Osteoblast (primary cell): ENCODE measurements at regions not wholly inside any gene's neighbourhood (a gene's known extent, or its start where the extent isn't known, plus 50 kb on each side); places are given as distances from the start of the nearest gene placed in this dataset.

Source experiments
- DNase-seq: peaks from one replicate; pipeline ENCODE4 v3.0.0; 2011; ENCODE audit warnings: low spot score, mixed read lengths; ENCODE audit not compliant: insufficient read length; ENCODE audit errors: missing footprints
- H2AFZ ChIP-seq: 2 replicates; pipeline ENCODE4 v1.6.0; 2011; ENCODE audit warnings: mild to moderate bottlenecking, low read length
- H3K27ac ChIP-seq: 2 replicates; pipeline ENCODE4 v1.5.1; 2011; ENCODE audit warnings: mild to moderate bottlenecking, low read depth, low read length, moderate library complexity
- H3K27me3 ChIP-seq: 2 replicates; pipeline ENCODE4 v1.6.0; 2012; ENCODE audit warnings: mild to moderate bottlenecking, control low read depth, inconsistent platforms, low read length, moderate library complexity; ENCODE audit not compliant: insufficient read depth
- H3K36me3 ChIP-seq: 2 replicates; pipeline ENCODE4 v1.5.1; 2011; ENCODE audit warnings: mild to moderate bottlenecking, low read length, control low read depth, moderate library complexity; ENCODE audit not compliant: insufficient read depth
- H3K4me1 ChIP-seq: 2 replicates; pipeline ENCODE4 v1.5.1; 2011; ENCODE audit warnings: mild to moderate bottlenecking, low read length, control low read depth, moderate library complexity; ENCODE audit not compliant: insufficient read depth
- H3K4me2 ChIP-seq: 2 replicates; pipeline ENCODE4 v1.6.0; 2011; ENCODE audit warnings: mild to moderate bottlenecking, low read length; ENCODE audit not compliant: insufficient read depth
- H3K4me3 ChIP-seq: fragments of 200-600 bp; sonication (generic); 3 replicates; pipeline ENCODE4 v1.5.1; 2012; ENCODE audit warnings: mild to moderate bottlenecking, low read length, inconsistent platforms; ENCODE audit not compliant: insufficient read depth
- H3K79me2 ChIP-seq: 2 replicates; pipeline ENCODE4 v1.6.0; 2012; ENCODE audit warnings: mild to moderate bottlenecking, low read length, control low read depth, inconsistent platforms; ENCODE audit not compliant: insufficient read depth
- H3K9me3 ChIP-seq: 2 replicates; pipeline ENCODE4 v1.5.1; 2011; ENCODE audit warnings: low read depth, low read length, control low read depth
- H4K20me1 ChIP-seq: 2 replicates; pipeline ENCODE4 v1.6.0; 2012; ENCODE audit warnings: mild to moderate bottlenecking, low read length, control low read depth; ENCODE audit not compliant: insufficient read depth
- CTCF ChIP-seq: IDR thresholded peaks from 2 replicates; pipeline ENCODE4 v1.5.1; 2011; ENCODE audit warnings: mild to moderate bottlenecking, low read depth, low read length, moderate library complexity; ENCODE audit errors: extremely low read depth

GRCh38 chr1:199742547-199742946 is 285.0 kb upstream of the NR5A2 start:
- H3K4me3 ChIP-seq = peak overlapping the region; percentile 8
- H3K4me1 ChIP-seq = peaks cover 12% of the 10 kb centered on the region
- H3K27me3 ChIP-seq = peaks cover 13% of the 10 kb centered on the region
- no peaks in the 10 kb centered on the region for H3K79me2 ChIP-seq
- peak; percentile 86 for DNase-seq
- H3K9me3 ChIP-seq = no peaks in the 10 kb centered on the region
- TF ChIP-seq CTCF = no peak
- no peaks in the 10 kb centered on the region for H4K20me1 ChIP-seq
- H2AFZ ChIP-seq = no peak overlapping the region
- H3K4me2 ChIP-seq = peak overlapping the region; percentile 16
- H3K36me3 ChIP-seq = no peaks in the 10 kb centered on the region
- H3K27ac ChIP-seq = peak overlapping the region; percentile 3

DNA sequence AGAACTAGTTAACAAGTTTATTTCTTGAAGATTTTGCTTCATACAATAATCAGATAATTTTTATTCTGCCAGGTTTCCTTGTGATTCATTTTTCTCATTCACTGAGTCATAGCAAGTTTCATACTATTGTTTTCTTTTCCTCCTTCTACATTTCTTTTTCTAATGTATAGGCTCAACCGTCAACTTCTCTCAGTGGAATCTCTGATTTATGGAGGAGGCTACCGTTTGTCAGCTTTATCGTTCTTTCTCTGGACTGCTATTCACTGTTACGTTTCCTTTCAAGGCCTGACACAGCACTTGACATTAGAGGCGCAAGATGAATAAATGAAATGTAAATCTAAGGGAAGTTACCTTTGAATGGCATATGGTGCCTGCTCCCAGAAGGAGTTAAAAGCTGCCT is 284.3 kb upstream of the NR5A2 start:
- no peak overlapping the region for H3K4me3 ChIP-seq
- no peak for TF ChIP-seq CTCF
- no peaks in the 10 kb centered on the region for H4K20me1 ChIP-seq
- H3K36me3 ChIP-seq = no peaks in the 10 kb centered on the region
- DNase-seq = no peak
- no peaks in the 10 kb centered on the region for H3K79me2 ChIP-seq
- peaks cover 12% of the 10 kb centered on the region for H3K4me1 ChIP-seq
- H3K27me3 ChIP-seq = peaks cover 20% of the 10 kb centered on the region
- peak overlapping the region; percentile 16 for H3K4me2 ChIP-seq
- H2AFZ ChIP-seq = no peak overlapping the region
- H3K27ac ChIP-seq = peak overlapping the region; percentile 3
- no peaks in the 10 kb centered on the region for H3K9me3 ChIP-seq

DNA sequence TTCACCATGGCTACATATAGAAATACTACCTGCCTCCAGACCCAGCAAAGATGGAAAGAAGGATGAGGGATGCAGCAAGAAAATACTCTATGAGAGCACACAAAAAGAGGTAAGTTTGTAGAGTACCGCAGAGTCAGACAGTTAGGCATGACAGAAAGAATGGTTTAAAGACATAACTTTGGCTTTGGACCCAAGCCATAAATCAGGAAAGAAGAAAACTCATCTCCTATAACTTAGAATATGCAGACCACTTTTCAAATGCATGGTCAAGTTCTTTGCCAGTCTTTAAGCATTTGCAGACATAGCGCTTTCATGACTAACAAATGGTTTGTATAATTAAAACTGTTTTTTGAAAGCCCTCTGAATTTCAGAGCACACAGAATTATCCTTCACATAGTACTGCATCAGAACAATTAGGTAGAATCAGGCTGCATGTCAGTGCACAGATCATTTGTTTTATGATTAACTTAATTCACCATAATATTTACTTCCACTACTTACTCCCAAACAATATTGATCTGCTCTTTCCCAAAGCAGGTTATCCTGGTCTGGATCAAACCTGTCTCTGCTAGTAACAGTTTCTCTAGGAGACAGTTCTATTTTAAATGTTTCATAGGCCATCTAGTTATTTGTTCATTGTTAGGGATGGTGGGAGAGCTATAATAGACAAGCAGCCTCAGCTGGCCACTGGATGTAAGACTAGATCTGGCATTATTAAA is 280.7 kb upstream of the NR5A2 start:
- Histone ChIP-seq H3K4me1 (peaks cover 12% of the 10 kb centered on the region), H3K4me2 (no peak overlapping the region), H3K9me3 (no peaks in the 10 kb centered on the region), H3K79me2 (no peaks in the 10 kb centered on the region), H3K4me3 (no peak overlapping the region), H3K36me3 (no peaks in the 10 kb centered on the region), H3K27me3 (peaks cover 25% of the 10 kb centered on the region), H2AFZ (no peak overlapping the region), H3K27ac (no peak overlapping the region), H4K20me1 (no peaks in the 10 kb centered on the region)
- no peak for DNase-seq
- TF ChIP-seq CTCF = no peak

- Histone ChIP-seq H3K36me3 (no peaks in the 10 kb centered on the region), H2AFZ (peak overlapping the region; percentile 51), H3K4me2 (no peak overlapping the region), H3K4me3 (no peak overlapping the region), H3K79me2 (no peaks in the 10 kb centered on the region), H3K9me3 (no peaks in the 10 kb centered on the region), H3K27me3 (peaks cover 25% of the 10 kb centered on the region), H4K20me1 (no peaks in the 10 kb centered on the region), H3K27ac (no peak overlapping the region), H3K4me1 (peaks cover 4% of the 10 kb centered on the region)
- DNase-seq = no peak
- no peak for TF ChIP-seq CTCF
These were observed 279.5 kb upstream of the NR5A2 start for GRCh38 chr1:199747984-199748383.
